Ishikawa (cell line): ENCODE measurements at regions not wholly inside any gene's neighbourhood (a gene's known extent, or its start where the extent isn't known, plus 50 kb on each side); places are given as distances from the start of the nearest gene placed in this dataset.

Source experiments
- EGR1 ChIP-seq: IDR thresholded peaks from 2 replicates; pipeline ENCODE4 v1.6.1; 2012
- MAX ChIP-seq: IDR thresholded peaks from 2 replicates; pipeline ENCODE4 v1.6.1; 2012
- RAD21 ChIP-seq: IDR thresholded peaks from 2 replicates; pipeline ENCODE4 v1.6.1; 2012; ENCODE audit warnings: low read depth
- TAF1 ChIP-seq: IDR thresholded peaks from 2 replicates; pipeline ENCODE4 v1.6.1; 2012; ENCODE audit warnings: low read depth, mild to moderate bottlenecking
- YY1 ChIP-seq: IDR thresholded peaks from 2 replicates; pipeline ENCODE4 v1.6.1; 2012; ENCODE audit warnings: low read depth
- TF ChIP-seq, protein P1 (sequence below): IDR thresholded peaks from 2 replicates; pipeline ENCODE4 v1.6.1; 2012
- TF ChIP-seq, protein P2 (sequence below): IDR thresholded peaks from 2 replicates; pipeline ENCODE4 v1.6.1; 2012; ENCODE audit warnings: low read depth, mild to moderate bottlenecking

- TF ChIP-seq MAX = no peak
- TF ChIP-seq TAF1 = no peak
- TF ChIP-seq EGR1 = no peak
- TF ChIP-seq, protein P1, sequence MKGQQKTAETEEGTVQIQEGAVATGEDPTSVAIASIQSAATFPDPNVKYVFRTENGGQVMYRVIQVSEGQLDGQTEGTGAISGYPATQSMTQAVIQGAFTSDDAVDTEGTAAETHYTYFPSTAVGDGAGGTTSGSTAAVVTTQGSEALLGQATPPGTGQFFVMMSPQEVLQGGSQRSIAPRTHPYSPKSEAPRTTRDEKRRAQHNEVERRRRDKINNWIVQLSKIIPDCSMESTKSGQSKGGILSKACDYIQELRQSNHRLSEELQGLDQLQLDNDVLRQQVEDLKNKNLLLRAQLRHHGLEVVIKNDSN = no peak
- TF ChIP-seq, protein P2, sequence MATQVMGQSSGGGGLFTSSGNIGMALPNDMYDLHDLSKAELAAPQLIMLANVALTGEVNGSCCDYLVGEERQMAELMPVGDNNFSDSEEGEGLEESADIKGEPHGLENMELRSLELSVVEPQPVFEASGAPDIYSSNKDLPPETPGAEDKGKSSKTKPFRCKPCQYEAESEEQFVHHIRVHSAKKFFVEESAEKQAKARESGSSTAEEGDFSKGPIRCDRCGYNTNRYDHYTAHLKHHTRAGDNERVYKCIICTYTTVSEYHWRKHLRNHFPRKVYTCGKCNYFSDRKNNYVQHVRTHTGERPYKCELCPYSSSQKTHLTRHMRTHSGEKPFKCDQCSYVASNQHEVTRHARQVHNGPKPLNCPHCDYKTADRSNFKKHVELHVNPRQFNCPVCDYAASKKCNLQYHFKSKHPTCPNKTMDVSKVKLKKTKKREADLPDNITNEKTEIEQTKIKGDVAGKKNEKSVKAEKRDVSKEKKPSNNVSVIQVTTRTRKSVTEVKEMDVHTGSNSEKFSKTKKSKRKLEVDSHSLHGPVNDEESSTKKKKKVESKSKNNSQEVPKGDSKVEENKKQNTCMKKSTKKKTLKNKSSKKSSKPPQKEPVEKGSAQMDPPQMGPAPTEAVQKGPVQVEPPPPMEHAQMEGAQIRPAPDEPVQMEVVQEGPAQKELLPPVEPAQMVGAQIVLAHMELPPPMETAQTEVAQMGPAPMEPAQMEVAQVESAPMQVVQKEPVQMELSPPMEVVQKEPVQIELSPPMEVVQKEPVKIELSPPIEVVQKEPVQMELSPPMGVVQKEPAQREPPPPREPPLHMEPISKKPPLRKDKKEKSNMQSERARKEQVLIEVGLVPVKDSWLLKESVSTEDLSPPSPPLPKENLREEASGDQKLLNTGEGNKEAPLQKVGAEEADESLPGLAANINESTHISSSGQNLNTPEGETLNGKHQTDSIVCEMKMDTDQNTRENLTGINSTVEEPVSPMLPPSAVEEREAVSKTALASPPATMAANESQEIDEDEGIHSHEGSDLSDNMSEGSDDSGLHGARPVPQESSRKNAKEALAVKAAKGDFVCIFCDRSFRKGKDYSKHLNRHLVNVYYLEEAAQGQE = no peak
- TF ChIP-seq YY1 = no peak
- TF ChIP-seq RAD21 = no peak
These were observed 1519.0 kb upstream of the MIR17HG start for GRCh38 chr13:89828506-89828905.
